ENCODE measurements at regions not wholly inside any gene's neighbourhood (a gene's known extent, or its start where the extent isn't known, plus 50 kb on each side); places are given as distances from the start of the nearest gene placed in this dataset.
"Not testable (repeated sequence)": the region's sequence is repeated elsewhere in the genome, so short reads cannot be mapped to it uniquely, and the experiment has no call there.

DNA sequence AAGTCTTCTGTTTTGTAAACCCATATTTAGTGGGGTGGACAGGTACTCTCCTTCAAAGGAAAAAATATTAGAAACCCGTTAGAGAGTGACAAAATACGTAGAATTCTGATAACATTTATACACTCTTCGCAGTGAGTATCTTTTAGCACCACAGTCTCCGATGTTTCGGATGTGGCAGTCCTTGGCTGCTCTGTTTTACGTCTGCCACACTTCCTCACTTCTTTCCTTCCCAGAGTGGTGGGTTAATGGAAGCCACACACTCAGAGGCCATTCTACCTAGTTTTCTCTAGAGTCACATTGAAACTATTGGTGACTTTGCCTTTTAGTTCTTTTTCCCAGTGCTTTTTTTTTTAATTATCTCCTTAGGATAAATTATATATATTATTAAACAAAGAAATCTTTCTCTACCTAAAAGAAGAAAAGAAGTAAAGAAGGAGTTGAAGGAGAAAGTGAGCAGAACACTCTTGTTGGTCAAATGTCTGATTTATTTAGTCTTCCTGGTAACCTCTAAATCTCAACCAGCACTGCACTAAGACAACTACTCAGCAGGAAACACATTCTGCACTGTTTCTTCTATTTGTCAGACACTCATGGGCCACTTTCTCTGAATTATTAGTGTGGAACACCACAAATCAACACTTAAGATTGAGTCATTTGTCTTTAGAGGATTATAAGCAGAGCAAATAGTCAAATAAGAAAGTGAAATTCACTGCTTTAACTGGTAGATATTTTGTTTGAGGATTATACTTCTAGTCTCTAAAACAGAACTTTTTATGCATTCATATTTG is 451.3 kb upstream of the TMEFF2 start:
- no peak for DNase-seq

DNA sequence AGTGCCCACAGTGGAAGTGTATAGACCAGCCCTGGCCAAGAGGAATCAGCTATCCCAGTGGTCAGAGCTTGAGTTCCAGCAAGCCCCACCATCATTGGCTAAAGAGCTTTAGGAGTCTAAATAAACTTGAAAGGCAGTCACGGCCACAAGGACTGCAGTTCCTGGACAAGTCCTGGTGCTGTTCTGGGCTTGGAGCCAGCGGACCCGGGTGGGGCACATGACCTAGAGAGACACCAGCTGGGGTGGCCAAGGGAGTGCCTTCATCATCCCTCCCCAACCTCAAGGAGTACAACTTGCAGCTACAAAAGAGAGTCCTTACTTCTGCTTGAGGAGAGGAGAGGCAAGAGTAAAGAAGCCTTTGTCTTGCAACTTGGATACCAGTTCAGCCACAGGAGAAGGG is 439.8 kb upstream of the TMEFF2 start:
- no peak for DNase-seq

DNA sequence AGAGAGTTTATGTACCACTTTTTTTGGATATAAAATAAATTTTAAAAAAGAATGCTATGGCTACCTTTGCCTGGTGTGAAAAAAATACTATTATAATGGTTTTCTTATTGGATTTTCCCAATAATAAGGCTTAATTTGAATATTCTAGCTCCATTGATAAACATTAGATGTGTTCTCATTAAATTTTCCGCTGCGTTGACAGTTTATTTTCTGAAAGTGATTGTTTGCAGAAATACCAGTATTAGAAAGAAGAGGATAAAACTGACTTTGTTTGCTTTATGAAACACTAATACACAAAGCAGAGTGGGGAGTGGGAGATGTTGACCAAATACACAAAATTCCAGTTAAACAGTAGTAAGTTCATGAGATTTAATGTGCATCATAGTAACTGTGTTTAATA is 433.3 kb upstream of the TMEFF2 start:
- no peak for DNase-seq

DNA sequence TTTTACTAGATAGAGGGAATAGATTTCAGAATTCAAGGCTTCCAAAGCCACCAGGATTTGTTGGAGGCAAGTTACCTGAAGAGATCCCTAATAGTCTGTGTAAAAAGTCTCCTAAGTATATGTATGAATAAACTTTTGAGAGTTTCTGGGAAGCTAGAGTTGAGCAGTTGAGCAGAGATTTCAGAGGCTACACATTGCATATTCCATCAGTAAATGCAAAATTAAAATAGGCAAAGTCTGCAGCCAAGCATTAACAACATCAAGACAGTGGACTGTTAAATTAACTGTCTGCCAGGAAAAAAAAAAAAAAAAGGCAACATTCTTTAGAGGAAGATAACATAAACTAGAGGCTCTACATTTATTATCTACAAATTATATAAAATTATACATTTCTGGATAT is 420.4 kb upstream of the TMEFF2 start:
- DNase-seq: no peak

DNA sequence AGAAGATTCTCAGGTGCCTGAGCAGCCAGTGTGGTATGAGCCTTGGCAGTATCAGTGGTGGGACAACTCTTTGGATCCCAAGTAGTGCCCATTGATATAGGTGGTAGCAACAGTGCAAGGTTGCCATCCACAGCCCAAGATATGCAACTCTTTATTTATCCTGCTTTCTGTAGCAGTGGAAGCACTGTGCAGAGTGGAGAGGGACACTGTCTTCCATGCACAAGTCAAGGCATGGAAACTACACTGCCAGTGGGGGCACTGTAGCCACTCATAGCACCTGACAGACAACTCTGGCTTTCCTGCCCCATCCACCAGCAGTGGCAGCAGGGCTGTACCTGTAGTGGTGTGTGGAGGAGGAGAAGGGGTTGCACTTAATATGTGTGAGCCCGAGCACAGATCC is 409.6 kb upstream of the TMEFF2 start:
- no peak for DNase-seq

DNA sequence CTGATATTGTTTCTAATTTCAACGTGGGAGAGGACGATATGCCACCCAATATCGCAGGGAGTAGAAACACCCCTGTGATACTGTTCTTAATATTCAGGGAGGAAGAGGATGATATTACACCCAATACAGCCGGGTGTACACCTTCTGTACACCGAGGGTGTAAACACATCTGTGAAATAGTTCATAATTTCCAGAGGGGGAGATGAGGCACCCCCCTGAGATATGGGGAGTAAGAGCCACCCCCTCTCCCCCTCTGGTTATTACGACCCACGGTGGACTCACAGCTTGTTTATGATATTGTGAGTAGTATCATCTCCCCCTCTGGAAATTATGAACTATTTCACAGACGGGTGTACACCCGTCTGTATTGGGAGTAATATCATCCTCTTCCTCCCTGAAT is 403.9 kb upstream of the TMEFF2 start:
- not testable (repeated sequence) for DNase-seq

DNA sequence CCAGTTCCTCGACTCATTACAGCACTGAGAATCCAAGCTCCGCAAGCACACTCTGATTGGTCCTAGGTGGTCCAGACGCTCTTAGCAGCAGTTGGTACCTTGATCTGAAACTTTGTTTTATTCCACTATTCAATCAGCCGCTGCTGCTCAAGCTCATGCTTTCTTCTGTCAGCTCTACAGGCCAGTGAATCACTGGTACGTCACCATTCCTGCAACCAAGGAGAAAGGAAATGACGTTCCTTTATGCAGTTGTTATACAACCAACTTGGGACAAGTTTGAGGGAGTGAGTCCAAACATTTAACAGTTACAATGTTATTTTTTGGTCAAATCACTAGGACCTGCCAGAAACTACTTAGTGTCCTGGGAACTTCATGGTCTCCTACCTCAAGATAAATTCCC is 398.8 kb upstream of the TMEFF2 start:
- no peak for DNase-seq

DNA sequence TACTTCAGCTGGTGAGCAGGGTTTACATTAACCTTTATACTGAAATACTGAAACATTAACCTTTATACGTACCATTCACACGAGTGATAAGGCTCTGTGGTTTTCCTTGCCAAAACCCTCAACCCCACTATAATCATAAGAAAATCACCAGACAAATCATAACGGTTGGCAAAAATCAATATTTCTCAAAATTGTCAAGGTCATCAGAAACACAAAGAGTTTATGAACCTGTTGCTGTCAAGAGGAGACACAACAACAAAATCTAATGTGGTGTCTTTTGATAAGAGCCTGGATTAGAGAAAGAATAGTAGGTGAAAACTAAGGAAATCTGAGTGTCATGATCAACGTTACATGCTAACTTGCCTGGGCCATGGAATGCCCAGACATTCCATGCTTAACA is 396.9 kb upstream of the TMEFF2 start:
- no peak for DNase-seq

DNA sequence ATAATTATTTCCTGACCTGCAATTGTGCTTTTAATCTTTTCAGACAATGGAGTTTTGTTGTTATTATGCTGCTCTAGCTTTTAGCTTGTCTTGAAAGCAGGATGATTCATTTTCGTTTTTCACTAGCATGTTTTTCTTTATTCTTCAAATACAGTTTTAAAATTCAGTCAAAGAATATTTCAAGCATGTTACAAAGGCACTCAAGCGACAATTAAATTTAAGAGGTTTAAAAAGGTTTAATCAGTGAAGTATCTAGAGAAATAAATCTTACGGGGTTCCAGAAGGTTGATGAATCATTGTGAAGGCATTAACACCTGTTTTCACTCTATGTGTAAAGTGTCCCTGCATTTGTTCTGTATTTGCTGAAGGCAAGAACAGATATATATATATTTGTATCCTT is 390.7 kb upstream of the TMEFF2 start:
- no peak for DNase-seq

DNA sequence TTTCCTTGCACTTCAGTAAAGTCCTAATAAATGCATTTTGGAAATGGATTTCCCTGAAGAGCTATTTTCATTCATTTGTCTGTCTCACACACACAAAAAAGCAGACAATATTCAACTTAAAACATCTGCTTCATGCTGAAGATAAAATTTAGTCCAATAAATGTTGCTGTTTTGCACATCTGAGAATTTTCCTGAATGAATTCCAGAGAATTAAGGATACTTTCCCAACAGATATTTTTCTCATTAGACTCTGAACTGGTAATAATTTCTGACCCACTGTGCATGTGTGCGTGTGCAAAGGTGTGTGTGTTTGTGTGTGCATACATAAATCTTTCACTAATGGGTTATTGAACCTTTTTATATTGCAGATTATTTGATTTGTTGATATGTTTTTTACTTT is 390.2 kb upstream of the TMEFF2 start:
- no peak for DNase-seq

DNA sequence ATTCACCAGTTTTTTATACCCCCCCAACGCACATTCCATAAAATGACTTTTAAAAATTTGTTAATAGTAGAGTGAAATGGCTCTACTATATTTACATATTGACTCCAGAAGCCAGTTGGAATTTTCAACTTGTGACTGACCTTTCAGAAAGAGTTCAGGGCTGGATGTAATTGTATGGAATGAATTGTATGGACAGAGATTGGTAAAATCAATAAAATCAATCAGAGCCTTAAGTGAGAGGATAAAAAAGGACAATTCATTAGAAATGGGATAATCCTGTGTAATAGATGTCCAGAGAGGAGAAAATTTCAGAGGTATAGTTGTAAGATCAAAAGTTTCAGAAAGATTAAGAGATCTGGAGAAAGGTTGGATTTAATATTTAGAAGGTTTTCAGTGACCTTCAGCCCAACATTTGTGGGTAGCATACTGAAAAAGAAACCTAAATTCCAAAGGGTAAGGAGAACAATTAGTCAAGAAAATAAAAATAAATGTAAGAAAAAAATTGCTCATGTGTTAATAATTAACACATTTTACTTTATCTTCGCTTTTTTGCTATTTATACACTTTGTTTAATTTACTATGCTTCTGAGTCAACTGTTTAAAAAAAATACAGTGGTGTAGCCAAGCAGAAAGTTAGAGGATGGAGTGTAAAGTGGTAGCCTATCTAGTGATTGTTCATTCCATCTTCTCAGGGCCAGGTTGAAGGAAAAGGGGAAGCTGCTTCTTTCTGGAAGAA is 385.4 kb upstream of the TMEFF2 start:
- DNase-seq: no peak

DNA sequence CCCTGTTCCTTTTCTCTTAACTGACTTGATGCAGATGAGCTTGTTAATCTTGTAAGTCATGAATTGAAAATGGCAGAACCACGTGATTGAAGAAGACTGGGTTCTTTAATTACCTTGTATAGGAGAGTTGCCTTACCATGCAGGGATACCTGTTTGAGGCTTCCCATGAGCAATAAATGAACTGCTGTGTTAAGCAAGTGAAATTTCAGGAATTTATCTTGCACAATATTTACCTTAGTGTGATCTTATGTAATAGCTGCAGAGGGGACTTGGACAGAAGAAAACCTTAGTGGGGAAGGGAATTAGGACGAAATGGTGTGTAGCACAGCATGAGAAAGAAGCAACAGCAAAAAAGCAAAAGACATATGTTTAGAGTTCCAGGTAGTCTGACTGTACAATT is 384.0 kb upstream of the TMEFF2 start:
- DNase-seq: no peak

DNA sequence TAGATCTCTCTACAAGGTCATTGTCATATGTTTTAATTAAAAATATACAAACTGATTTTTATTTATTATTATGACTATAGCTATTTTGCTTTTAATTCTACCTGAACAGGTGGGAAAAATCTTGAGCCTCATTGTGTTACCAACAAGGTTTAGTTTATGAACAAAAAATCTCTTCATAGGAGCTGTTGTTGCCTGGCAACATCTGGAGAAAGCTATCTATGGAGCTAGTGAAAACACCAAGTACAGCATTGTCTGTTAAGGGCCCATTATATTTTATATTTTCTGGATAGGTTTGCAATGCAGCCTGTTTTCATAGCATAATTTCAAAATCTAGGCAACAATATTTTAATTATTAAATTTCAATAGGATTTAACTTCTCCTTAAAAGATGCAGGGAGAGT is 383.0 kb upstream of the TMEFF2 start:
- no peak for DNase-seq

DNA sequence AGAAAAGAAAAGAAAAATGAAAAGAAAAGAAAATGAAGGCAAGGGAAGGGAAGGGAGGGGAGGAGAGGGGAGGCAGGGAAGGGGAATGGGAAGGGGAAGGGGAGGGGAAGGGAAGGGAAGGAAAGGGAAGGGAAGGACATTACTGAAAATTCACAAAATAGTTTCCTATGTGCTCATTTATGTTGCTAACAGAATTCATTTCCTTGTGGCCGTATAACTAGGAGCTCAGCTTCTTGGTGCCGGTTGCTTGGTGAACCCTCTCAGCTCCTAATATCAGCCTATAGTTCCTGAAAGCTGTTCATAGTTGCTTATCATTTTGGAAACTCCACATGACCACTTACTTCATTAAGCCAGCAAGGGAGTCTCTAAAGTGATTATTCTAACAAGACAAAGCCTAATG is 379.8 kb upstream of the TMEFF2 start:
- no peak for DNase-seq

DNA sequence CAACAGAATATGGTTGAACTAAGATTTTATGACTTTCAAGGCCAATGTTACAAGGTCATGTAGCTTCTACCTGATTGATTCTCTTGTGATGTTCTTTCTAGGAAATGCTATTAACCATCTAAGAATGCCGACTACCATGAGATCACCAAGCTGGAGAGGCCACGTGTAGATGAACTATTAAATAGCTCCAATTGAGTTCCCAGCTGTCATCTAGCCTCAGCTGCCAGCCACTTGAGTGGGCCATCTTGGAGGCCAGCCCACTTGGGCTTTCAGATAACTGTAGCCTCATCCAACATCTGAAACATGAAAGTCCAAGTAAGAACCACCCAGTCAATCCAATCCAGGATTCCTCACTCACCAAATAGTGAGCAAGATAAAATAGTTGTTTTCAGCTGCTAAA is 376.9 kb upstream of the TMEFF2 start:
- no peak for DNase-seq

DNA sequence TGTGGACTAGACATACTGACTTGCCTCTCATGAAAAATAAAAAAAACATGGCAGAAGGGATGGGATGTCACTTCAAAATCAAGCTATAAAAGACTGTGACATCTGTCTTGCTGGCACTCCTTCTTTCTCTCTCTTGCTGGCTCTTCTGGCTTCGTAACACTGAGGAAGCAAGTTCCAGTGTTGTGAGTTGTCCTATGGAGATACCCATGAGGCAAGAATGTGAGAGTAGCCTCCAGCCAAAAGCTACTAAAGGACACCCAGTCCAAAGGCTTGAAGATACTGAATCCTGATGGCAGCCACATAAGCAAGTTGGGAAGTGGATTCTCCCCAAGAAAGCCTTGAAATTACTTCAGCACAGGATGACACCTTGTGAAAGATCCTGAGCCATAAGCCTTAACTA is 376.1 kb upstream of the TMEFF2 start:
- no peak for DNase-seq

DNA sequence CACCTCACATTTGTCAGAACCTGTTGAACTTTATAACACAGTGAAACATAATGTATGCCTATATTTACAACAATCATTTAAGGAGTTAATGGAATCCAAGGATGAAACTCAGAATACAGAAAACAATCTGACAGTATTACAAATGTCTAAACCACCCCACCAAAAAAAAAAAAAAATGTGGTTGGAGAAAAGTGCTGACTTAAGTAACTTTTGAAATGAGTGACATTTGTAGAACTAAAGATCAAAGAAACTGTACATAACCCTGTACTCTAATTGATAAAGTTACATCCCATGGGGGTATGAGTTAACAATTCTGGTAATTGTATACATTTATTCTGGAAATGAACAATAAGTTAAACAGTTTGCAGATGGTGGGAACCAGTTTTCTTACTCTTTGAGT is 372.1 kb upstream of the TMEFF2 start:
- DNase-seq: no peak

DNA sequence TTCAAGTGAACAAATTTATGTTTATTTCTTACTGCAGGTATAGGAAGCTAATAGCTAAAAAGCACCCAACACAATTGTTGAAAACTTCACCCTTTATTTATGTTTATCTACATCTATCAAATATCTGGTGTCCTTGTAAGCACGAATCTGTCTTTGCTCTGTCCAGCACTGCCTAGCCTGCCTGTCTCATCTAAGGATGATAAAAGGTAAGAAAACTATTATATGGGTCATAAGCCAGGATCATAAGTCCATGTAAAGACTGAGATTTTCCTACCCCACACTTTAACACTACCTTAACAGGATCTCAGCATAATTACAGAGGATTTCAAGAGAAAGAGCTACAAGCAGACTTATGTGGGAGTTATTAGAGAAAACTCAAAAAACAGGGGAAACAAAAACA is 365.6 kb upstream of the TMEFF2 start:
- DNase-seq: no peak

DNA sequence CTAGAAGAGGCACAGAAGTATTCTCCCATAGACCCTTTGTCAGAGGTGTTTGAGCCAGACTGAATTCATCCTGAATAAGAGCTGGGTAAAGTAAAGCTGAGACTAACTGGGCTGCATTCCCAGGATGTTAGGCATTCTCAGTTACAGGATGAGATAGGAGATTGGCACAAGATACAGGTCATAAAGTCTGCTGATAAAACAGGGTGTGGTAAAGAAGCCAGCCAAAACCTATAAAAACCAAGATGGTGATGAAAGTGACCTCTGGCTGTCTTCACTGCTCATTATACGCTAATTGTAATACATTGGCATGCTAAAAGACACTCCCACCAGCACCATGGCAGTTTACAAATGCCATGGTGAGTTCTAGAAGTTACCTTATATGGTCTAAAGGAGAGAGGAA is 364.9 kb upstream of the TMEFF2 start:
- DNase-seq: no peak

DNA sequence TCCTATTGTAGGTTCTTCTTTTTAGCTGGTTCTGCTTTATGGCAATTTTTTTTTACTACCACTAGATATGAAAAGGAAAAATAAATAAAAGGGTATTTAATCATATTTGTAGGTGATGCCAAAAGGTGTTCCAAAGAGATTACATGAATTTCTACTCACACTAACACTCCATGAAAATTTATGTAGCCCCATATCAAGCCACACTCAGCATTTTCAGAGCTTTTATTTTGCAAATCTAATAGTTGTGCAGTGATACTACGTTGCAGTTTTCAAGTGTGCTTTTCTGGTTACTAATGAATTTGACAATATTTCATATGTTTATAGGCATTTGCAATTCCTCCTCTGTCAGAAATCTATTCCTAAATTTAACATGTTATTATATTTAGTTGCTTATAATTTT is 363.9 kb upstream of the TMEFF2 start:
- DNase-seq: no peak

DNA sequence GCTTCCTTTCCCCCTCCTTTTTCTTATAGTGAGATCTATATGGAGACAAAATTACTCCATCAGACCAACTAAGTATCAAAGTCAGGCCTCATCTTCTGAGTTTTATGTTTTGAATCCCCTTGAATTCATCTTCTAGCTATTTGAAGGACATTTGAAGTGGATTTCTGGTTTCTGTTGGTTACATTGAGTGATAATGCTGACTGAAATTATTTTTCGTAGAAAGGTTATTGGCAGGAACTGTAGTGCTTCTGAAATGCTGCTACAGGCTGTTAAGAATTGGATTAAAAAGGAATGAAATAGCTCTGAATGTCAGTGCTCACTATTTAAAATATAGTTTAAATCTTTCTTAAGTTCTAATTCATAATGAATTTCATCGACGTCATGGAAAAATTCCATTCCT is 361.0 kb upstream of the TMEFF2 start:
- no peak for DNase-seq

DNA sequence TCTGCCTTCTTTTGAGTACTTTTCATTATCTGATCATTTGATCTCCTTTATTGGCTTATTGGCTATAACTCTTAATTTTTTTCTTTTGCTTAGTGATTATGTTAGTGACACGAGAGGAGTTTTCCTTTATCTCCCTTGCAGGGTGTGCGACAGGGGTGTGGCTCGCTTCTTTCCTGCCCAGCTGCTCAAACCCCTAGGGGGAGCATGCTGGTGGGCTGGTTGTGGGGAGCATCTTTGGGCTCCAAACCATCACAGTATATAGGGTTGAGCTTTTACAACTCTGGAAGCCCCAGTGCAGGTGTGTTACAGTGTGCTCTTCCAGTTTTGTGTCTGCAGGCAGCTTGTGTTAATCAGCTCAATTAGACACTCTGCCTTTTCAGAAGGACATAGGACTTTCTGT is 357.0 kb upstream of the TMEFF2 start:
- no peak for DNase-seq

DNA sequence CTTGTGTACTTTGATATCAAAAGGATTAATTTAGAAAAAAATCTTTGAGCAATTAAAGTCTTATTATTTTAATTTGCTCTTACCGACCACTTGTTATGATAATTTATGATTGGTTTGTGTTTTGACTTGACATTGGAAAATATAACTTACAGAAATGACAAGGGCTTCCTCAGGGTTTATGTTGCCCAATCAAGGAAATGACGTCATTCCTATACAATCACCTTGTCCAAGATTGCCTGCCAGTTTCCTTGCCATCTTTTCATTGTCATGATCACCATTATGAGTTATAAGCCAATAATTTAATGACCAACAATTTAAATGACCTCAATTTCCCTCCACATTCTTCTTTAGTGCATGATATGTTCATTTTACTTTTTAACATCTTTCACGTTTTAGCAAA is 351.8 kb upstream of the TMEFF2 start:
- DNase-seq: no peak

DNA sequence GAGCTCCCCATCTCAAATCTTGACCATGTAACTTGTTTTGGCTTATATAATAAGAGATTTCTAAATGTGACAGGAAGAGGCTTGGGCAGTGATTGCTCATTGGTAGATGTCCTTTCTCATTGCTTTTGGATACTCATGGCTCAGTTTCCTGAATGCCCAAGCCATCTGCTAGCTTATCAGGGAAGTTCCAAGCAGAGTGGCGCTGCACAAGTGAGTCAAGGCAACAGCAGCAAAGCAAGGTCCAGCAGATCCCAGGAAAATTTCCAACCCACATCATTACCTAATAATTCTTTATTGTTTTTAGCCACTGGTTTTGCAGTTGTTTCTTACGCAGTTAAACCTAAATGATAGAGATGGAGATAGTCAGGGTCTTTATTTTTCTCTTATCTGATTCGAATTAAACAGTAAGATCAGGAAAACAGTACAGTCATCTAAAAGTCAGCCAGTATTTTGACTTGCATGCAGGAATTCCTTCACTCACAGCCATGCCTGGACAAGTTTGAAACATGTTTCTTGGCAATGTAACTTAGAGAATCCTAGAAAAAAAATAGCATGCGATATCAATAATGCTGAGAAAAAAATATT is 349.7 kb upstream of the TMEFF2 start:
- no peak for DNase-seq
